GM04503 (cell line): ENCODE measurements at regions not wholly inside any gene's neighbourhood (a gene's known extent, or its start where the extent isn't known, plus 50 kb on each side); places are given as distances from the start of the nearest gene placed in this dataset.
"Not testable (repeated sequence)": the region's sequence is repeated elsewhere in the genome, so short reads cannot be mapped to it uniquely, and the experiment has no call there.

Experiments
- DNase-seq: peaks from one replicate; pipeline ENCODE4 v3.0.0-alpha.2; 2012; ENCODE audit warnings: low read depth

- DNase-seq, result no peak
Measured at GRCh38 chr3:189375532-189375931, 203.8 kb downstream of the TPRG1 start.

GRCh38 chr3:189383630-189384029 is 211.9 kb downstream of the TPRG1 start:
- DNase-seq, result no peak

GRCh38 chr3:189385880-189386279 is 214.1 kb downstream of the TPRG1 start:
- not testable (repeated sequence) for DNase-seq

GRCh38 chr3:189386739-189387138 is 215.0 kb downstream of the TPRG1 start:
- DNase-seq, result no peak

- no peak for DNase-seq
Measured at GRCh38 chr3:189389346-189389745, 217.6 kb downstream of the TPRG1 start.

GRCh38 chr3:189393598-189393997 is 221.8 kb downstream of the TPRG1 start:
- DNase-seq, result no peak

- no peak for DNase-seq
Measured at GRCh38 chr3:189394599-189395121, 222.9 kb downstream of the TPRG1 start.

- DNase-seq, result no peak
Measured at GRCh38 chr3:189395825-189396224, 224.1 kb downstream of the TPRG1 start.

- no peak for DNase-seq
Measured at GRCh38 chr3:189398656-189399055, 226.9 kb downstream of the TPRG1 start.

- no peak for DNase-seq
Measured at GRCh38 chr3:189401196-189401595, 229.4 kb downstream of the TPRG1 start.

GRCh38 chr3:189403194-189403593 is 228.0 kb upstream of the TP63 start:
- no peak for DNase-seq

- DNase-seq, result no peak
Measured at GRCh38 chr3:189404024-189404423, 227.2 kb upstream of the TP63 start.

GRCh38 chr3:189404797-189405484 is 226.2 kb upstream of the TP63 start:
- no peak for DNase-seq

GRCh38 chr3:189406148-189406547 is 225.0 kb upstream of the TP63 start:
- DNase-seq, result no peak

- no peak for DNase-seq
Measured at GRCh38 chr3:189410522-189410921, 220.7 kb upstream of the TP63 start.

- no peak for DNase-seq
Measured at GRCh38 chr3:189419038-189419437, 212.2 kb upstream of the TP63 start.

GRCh38 chr3:189419683-189420082 is 211.5 kb upstream of the TP63 start:
- no peak for DNase-seq

GRCh38 chr3:189424922-189425321 is 206.3 kb upstream of the TP63 start:
- no peak for DNase-seq

- DNase-seq, result no peak
Measured at GRCh38 chr3:189429019-189429418, 202.2 kb upstream of the TP63 start.

GRCh38 chr3:189430166-189430565 is 201.0 kb upstream of the TP63 start:
- DNase-seq, result no peak

- not testable (repeated sequence) for DNase-seq
Measured at GRCh38 chr3:189442257-189442656, 188.9 kb upstream of the TP63 start.

- DNase-seq, result no peak
Measured at GRCh38 chr3:189446959-189447560, 184.1 kb upstream of the TP63 start.

GRCh38 chr3:189449084-189449483 is 182.1 kb upstream of the TP63 start:
- DNase-seq, result no peak

GRCh38 chr3:189455009-189455408 is 176.2 kb upstream of the TP63 start:
- DNase-seq, result no peak
